Panc1 (cell line): ENCODE measurements at regions not wholly inside any gene's neighbourhood (a gene's known extent, or its start where the extent isn't known, plus 50 kb on each side); places are given as distances from the start of the nearest gene placed in this dataset.

Experiments used
- ATAC-seq: fragments of 200-7000 bp; cut with Tn5 transposase; 2 replicates; pipeline ENCODE4 v1.9.1; 2020; ENCODE audit warnings: mild to moderate bottlenecking, moderate library complexity
- BruUV-seq: library from RNA; stranded (reverse); fragments of 400-500 nt; replicated peaks from 2 replicates; lab custom pipeline; 2021; lab: Mats Ljungman, UMichigan
- CTCF ChIA-PET: fragments of 300-600 bp; sonication (Branson Sonifier 250); formaldehyde crosslinking; loops from one replicate; lab custom pipeline; 2022; ENCODE audit warnings: antibody characterized with exemption; lab: Charles Lee
- POLR2A ChIA-PET: fragments of 300-600 bp; sonication (Branson Sonifier 250); formaldehyde crosslinking; loops from one replicate; lab custom pipeline; 2022; ENCODE audit warnings: antibody characterized with exemption; lab: Charles Lee
- DNase-seq: peaks from one replicate; pipeline ENCODE4 v3.0.0-alpha.2; 2010; ENCODE audit warnings: low read depth, low spot score
- H3K27ac ChIP-seq: 2 replicates; pipeline ENCODE4 v1.5.1; 2011; ENCODE audit warnings: mild to moderate bottlenecking, low read length, inconsistent platforms
- H3K27me3 ChIP-seq: fragments of 200-500 bp; sonication (Bioruptor generic); 2 replicates; pipeline ENCODE4 v1.6.0; 2014; ENCODE audit warnings: low read length, inconsistent platforms; ENCODE audit not compliant: control insufficient read depth, insufficient read depth
- H3K36me3 ChIP-seq: fragments of 200-500 bp; sonication (Bioruptor generic); 2 replicates; pipeline ENCODE4 v1.5.1; 2014; ENCODE audit warnings: inconsistent platforms, mild to moderate bottlenecking, low read length, moderate library complexity; ENCODE audit not compliant: control insufficient read depth, insufficient read depth
- H3K4me1 ChIP-seq: 2 replicates; pipeline ENCODE4 v1.5.1; 2011; ENCODE audit warnings: inconsistent platforms, mild to moderate bottlenecking, low read length, moderate library complexity; ENCODE audit not compliant: control insufficient read depth, insufficient read depth
- H3K4me3 ChIP-seq, 2 experiments: 2 replicates each; pipeline ENCODE4 v1.5.1; 2011 to 2012; ENCODE audit warnings: low read depth in 2 of 2, low read length in 2 of 2, mild to moderate bottlenecking in 2 of 2, inconsistent platforms in 1 of 2, moderate library complexity in 1 of 2
- H3K9me3 ChIP-seq: fragments of 200-500 bp; sonication (Bioruptor generic); 2 replicates; pipeline ENCODE4 v1.5.1; 2014; ENCODE audit warnings: low read depth, mild to moderate bottlenecking, inconsistent platforms, low read length, moderate library complexity; ENCODE audit not compliant: control insufficient read depth, insufficient read depth
- POLR2AphosphoS5 ChIP-seq: IDR thresholded peaks from 2 replicates; pipeline ENCODE4 v1.6.1; 2012; ENCODE audit warnings: mild to moderate bottlenecking, low read depth, low read length, moderate library complexity
- SIN3A ChIP-seq: IDR thresholded peaks from 2 replicates; pipeline ENCODE4 v1.6.1; 2012; ENCODE audit warnings: low read depth, mild to moderate bottlenecking, low read length, moderate library complexity, borderline replicate concordance; ENCODE audit not compliant: insufficient read depth
- TCF7L2 ChIP-seq: IDR thresholded peaks from 2 replicates; pipeline ENCODE4 v1.6.1; 2011; ENCODE audit warnings: mild to moderate bottlenecking, low read depth, low read length, inconsistent platforms
- in situ Hi-C: cut with HindIII; loops from 2 replicates; pipeline ENCODE4 v1.10.0; 2016; ENCODE audit warnings: low sequenced_read_pairs, low pct_unique_long_range_greater_than_20kb
- intact Hi-C: fragments of 100-400 bp; cut with micrococcal nuclease; formaldehyde crosslinking; loops from one replicate; pipeline ENCODE4 v1.10.0; 2022; ENCODE audit not compliant: unreplicated experiment
- TF ChIP-seq, protein P1 (sequence below): fragments of 450-650 bp; IDR thresholded peaks from 2 replicates; pipeline ENCODE4 v1.5.1; 2017; ENCODE audit warnings: mild to moderate bottlenecking
- TF ChIP-seq, protein P2 (sequence below), 2 experiments: IDR thresholded peaks; 2 replicates each; pipeline ENCODE4 v1.6.1; 2011 to 2012; ENCODE audit warnings: low read depth in 2 of 2, control low read depth in 1 of 2, low read length in 1 of 2, mild to moderate bottlenecking in 1 of 2, moderate library complexity in 1 of 2; ENCODE audit not compliant: insufficient read depth in 1 of 2

DNA sequence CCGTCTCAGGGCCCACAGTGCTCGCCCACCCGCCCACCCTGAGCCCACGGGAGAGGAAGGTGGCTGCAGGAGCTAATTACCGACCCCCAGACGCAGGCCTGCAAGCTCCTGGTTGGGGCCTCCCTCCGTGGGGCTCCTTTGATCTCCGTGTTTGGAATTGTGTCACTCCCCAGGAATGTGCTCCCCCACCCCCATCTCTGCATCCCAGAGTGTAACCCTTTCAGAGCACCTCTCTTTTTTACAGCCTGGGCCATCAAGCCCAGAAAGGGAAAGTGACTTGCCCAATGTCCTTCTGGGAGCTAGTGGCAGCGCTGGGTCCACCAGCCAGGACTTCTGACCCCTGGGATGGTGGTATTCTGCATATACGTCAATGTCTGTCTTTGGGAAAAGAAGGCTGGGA is 335.1 kb downstream of the CYRIA start:
- H3K36me3 ChIP-seq, result no peaks in the 10 kb centered on the region
- TF ChIP-seq, protein P1, sequence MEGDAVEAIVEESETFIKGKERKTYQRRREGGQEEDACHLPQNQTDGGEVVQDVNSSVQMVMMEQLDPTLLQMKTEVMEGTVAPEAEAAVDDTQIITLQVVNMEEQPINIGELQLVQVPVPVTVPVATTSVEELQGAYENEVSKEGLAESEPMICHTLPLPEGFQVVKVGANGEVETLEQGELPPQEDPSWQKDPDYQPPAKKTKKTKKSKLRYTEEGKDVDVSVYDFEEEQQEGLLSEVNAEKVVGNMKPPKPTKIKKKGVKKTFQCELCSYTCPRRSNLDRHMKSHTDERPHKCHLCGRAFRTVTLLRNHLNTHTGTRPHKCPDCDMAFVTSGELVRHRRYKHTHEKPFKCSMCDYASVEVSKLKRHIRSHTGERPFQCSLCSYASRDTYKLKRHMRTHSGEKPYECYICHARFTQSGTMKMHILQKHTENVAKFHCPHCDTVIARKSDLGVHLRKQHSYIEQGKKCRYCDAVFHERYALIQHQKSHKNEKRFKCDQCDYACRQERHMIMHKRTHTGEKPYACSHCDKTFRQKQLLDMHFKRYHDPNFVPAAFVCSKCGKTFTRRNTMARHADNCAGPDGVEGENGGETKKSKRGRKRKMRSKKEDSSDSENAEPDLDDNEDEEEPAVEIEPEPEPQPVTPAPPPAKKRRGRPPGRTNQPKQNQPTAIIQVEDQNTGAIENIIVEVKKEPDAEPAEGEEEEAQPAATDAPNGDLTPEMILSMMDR, result no peak
- no peak for TF ChIP-seq SIN3A
- ChIA-PET CTCF (no interaction called here), POLR2A (no interaction called here)
- DNase-seq, result no peak
- intact Hi-C loops, result no loop called here
- no peak overlapping the region for H3K27ac ChIP-seq
- H3K4me1 ChIP-seq, result no peaks in the 10 kb centered on the region
- H3K4me3 ChIP-seq, result no peak overlapping the region
- no peaks in the 10 kb centered on the region for H3K9me3 ChIP-seq
- no peaks in the 10 kb centered on the region for H3K27me3 ChIP-seq
- in situ Hi-C loops, result no loop called here
- ATAC-seq, result no peak
- BruUV-seq, result no TSS peak

DNA sequence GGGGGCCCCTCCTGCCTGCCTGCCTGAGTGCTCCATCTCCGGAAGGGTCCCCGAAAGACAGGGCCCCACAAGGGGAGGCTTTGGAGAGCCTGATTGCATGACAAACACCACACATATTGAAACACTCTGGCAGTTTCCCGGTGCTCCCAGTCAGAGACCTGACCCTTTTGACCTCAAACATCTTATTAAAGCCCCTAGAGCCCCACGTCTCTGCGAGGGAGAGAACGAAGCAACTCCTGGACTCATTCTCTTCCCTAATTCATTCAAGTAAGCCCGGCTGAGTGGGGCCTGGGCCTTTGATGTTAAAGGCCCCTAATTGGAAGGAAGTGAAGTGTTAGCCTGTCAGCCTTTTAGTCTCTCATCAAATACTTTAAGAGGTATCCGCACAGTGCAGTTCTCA is 335.6 kb downstream of the CYRIA start:
- ChIA-PET CTCF (no interaction called here), POLR2A (no interaction called here)
- H3K4me3 ChIP-seq, result no peak overlapping the region
- H3K27me3 ChIP-seq, result no peaks in the 10 kb centered on the region
- no peak for ATAC-seq
- no peaks in the 10 kb centered on the region for H3K4me1 ChIP-seq
- no peaks in the 10 kb centered on the region for H3K9me3 ChIP-seq
- H3K36me3 ChIP-seq, result no peaks in the 10 kb centered on the region
- intact Hi-C loops (no loop called here), in situ Hi-C loops (no loop called here)
- TF ChIP-seq, protein P1, result no peak
- TF ChIP-seq POLR2AphosphoS5, result no peak
- no peak for TF ChIP-seq SIN3A
- TF ChIP-seq TCF7L2, result no peak
- TF ChIP-seq, protein P2, sequence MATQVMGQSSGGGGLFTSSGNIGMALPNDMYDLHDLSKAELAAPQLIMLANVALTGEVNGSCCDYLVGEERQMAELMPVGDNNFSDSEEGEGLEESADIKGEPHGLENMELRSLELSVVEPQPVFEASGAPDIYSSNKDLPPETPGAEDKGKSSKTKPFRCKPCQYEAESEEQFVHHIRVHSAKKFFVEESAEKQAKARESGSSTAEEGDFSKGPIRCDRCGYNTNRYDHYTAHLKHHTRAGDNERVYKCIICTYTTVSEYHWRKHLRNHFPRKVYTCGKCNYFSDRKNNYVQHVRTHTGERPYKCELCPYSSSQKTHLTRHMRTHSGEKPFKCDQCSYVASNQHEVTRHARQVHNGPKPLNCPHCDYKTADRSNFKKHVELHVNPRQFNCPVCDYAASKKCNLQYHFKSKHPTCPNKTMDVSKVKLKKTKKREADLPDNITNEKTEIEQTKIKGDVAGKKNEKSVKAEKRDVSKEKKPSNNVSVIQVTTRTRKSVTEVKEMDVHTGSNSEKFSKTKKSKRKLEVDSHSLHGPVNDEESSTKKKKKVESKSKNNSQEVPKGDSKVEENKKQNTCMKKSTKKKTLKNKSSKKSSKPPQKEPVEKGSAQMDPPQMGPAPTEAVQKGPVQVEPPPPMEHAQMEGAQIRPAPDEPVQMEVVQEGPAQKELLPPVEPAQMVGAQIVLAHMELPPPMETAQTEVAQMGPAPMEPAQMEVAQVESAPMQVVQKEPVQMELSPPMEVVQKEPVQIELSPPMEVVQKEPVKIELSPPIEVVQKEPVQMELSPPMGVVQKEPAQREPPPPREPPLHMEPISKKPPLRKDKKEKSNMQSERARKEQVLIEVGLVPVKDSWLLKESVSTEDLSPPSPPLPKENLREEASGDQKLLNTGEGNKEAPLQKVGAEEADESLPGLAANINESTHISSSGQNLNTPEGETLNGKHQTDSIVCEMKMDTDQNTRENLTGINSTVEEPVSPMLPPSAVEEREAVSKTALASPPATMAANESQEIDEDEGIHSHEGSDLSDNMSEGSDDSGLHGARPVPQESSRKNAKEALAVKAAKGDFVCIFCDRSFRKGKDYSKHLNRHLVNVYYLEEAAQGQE (IDR thresholded peaks at IDR 0.05; ENCODE audit: insufficient read depth in 1 of 2, low read depth in 2 of 2, low read length in 1 of 2), result no peak
- no peak overlapping the region for H3K27ac ChIP-seq
- no peak for DNase-seq
- no TSS peak for BruUV-seq
